ENCODE measurements at regions not wholly inside any gene's neighbourhood (a gene's known extent, or its start where the extent isn't known, plus 50 kb on each side); places are given as distances from the start of the nearest gene placed in this dataset.
A peak's percentile ranks its signal among the peaks of the same experiment; 100 is the strongest.

GRCh38 chr4:163672751-163673150 is 178.3 kb downstream of the TMA16 start:
- no peaks in the 10 kb centered on the region for H3K4me1 ChIP-seq (ENCODE audit: low read length)

GRCh38 chr4:163673848-163674697 is 179.6 kb downstream of the TMA16 start:
- Histone ChIP-seq H3K79me2 (ENCODE audit: low read length) (no peaks in the 10 kb centered on the region), H2AFZ (ENCODE audit: low read length) (no peak overlapping the region), H3K9ac (ENCODE audit: low read length) (no peak overlapping the region), H3K9me3 (replicated peaks; ENCODE audit: insufficient read depth, low read length) (no peaks in the 10 kb centered on the region), H3K36me3 (replicated peaks; ENCODE audit: insufficient read depth, low read length) (no peaks in the 10 kb centered on the region), H3F3A (ENCODE audit: insufficient read depth, low read length) (no peaks in the 10 kb centered on the region), H3K4me2 (ENCODE audit: low read depth, low read length) (no peak overlapping the region), H4K20me1 (ENCODE audit: insufficient read depth, low read length) (no peaks in the 10 kb centered on the region), H3K4me3 (ENCODE audit: low read length) (no peak overlapping the region), H3K27me3 (replicated peaks; ENCODE audit: insufficient read depth, low read length) (no peaks in the 10 kb centered on the region), H3K27ac (ENCODE audit: low read length) (no peak overlapping the region), H3K4me1 (ENCODE audit: low read length) (no peaks in the 10 kb centered on the region), H3K9me2 (replicated peaks; ENCODE audit: insufficient read depth, low read length) (no peaks in the 10 kb centered on the region)
- DNase-seq: no peak
- TF ChIP-seq EZH2phosphoT487 (IDR thresholded peaks at IDR 0.05; ENCODE audit: low read length): no peak
- no peak for TF ChIP-seq EZH2 (optimal IDR thresholded peaks at IDR 0.05; ENCODE audit: low read depth, low read length)
- TF ChIP-seq CTCF (IDR thresholded peaks at IDR 0.05; ENCODE audit: low read length): no peak

More at GRCh38 chr4:163672751-163673150, 178.3 kb downstream of the TMA16 start:
- Histone ChIP-seq H2AFZ (ENCODE audit: low read length) (no peak overlapping the region), H3K9me2 (replicated peaks; ENCODE audit: insufficient read depth, low read length) (no peaks in the 10 kb centered on the region), H3K27ac (ENCODE audit: low read length) (no peak overlapping the region), H3K4me2 (ENCODE audit: low read depth, low read length) (no peak overlapping the region), H3K27me3 (replicated peaks; ENCODE audit: insufficient read depth, low read length) (no peaks in the 10 kb centered on the region), H3K9ac (ENCODE audit: low read length) (no peak overlapping the region), H4K20me1 (ENCODE audit: insufficient read depth, low read length) (no peaks in the 10 kb centered on the region), H3K79me2 (ENCODE audit: low read length) (no peaks in the 10 kb centered on the region), H3K36me3 (replicated peaks; ENCODE audit: insufficient read depth, low read length) (no peaks in the 10 kb centered on the region), H3K9me3 (replicated peaks; ENCODE audit: insufficient read depth, low read length) (no peaks in the 10 kb centered on the region), H3F3A (ENCODE audit: insufficient read depth, low read length) (no peaks in the 10 kb centered on the region), H3K4me3 (ENCODE audit: low read length) (no peak overlapping the region)
- no peak for TF ChIP-seq EZH2 (optimal IDR thresholded peaks at IDR 0.05; ENCODE audit: low read depth, low read length)
- TF ChIP-seq CTCF (IDR thresholded peaks at IDR 0.05; ENCODE audit: low read length): no peak
- no peak for TF ChIP-seq EZH2phosphoT487 (IDR thresholded peaks at IDR 0.05; ENCODE audit: low read length)
- no peak for DNase-seq

GRCh38 chr4:163679189-163679588 is 184.7 kb downstream of the TMA16 start:
- Histone ChIP-seq H3K9ac (ENCODE audit: low read length) (no peak overlapping the region), H3K4me2 (ENCODE audit: low read depth, low read length) (no peak overlapping the region), H3K79me2 (ENCODE audit: low read length) (no peaks in the 10 kb centered on the region), H3K27ac (ENCODE audit: low read length) (no peak overlapping the region), H3K27me3 (replicated peaks; ENCODE audit: insufficient read depth, low read length) (no peaks in the 10 kb centered on the region), H4K20me1 (ENCODE audit: insufficient read depth, low read length) (no peaks in the 10 kb centered on the region), H3K9me2 (replicated peaks; ENCODE audit: insufficient read depth, low read length) (no peaks in the 10 kb centered on the region), H3K4me3 (ENCODE audit: low read length) (no peak overlapping the region), H3K36me3 (replicated peaks; ENCODE audit: insufficient read depth, low read length) (no peaks in the 10 kb centered on the region), H3F3A (ENCODE audit: insufficient read depth, low read length) (no peaks in the 10 kb centered on the region), H3K4me1 (ENCODE audit: low read length) (no peaks in the 10 kb centered on the region), H3K9me3 (replicated peaks; ENCODE audit: insufficient read depth, low read length) (no peaks in the 10 kb centered on the region), H2AFZ (ENCODE audit: low read length) (no peak overlapping the region)
- TF ChIP-seq EZH2phosphoT487 (IDR thresholded peaks at IDR 0.05; ENCODE audit: low read length): no peak
- no peak for TF ChIP-seq EZH2 (optimal IDR thresholded peaks at IDR 0.05; ENCODE audit: low read depth, low read length)
- peak; percentile 45 for TF ChIP-seq CTCF (IDR thresholded peaks at IDR 0.05; ENCODE audit: low read length)
- DNase-seq: no peak
